GM18873 (cell line): ENCODE measurements at regions not wholly inside any gene's neighbourhood (a gene's known extent, or its start where the extent isn't known, plus 50 kb on each side); places are given as distances from the start of the nearest gene placed in this dataset.
"Not testable (repeated sequence)": the region's sequence is repeated elsewhere in the genome, so short reads cannot be mapped to it uniquely, and the experiment has no call there.

ENCODE experiments used
- ATAC-seq: cut with Tn5 transposase; IDR thresholded peaks from one replicate; pipeline ENCODE4 v1.9.1; 2021; ENCODE audit warnings: mild to moderate bottlenecking, moderate library complexity, moderate number of reproducible peaks; ENCODE audit not compliant: unreplicated experiment, low FRiP score

DNA sequence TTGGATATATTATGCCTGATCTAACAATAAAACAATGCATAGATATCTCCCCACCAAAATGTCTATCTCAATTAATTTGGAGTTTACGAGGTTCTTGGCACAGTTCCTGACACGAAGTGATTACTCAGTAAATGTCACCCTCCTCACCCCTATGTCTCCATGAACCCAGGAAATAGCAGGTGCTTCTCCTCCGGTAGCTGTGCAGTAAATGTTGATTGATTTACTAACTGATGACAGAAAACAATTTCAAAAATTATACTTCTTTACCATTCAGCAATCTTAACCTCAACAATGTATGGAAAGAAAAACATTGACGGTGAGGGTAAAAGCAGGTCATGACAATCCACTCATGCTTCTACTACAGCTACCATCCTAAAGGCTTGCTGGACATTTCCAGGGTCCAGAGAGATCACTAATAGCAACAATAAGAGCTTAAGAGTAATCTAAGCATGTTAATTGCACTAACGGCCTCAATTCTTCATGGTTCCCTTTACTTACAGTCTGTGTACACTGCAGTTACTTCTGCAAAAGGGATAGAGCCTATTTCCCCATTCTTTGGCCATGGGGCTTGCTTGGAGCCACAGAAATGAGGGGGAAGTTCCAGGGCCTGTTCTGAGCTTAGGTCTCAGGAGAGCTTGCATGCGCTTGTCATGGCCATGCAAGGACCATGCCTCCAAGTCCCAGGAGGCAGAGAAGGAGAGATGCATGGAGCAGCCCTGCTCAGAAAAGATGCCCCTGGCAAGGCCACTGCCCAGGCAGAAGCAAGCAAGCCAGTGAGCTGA lies 222.6 kb downstream of the ATP6V0E2 start:
- ATAC-seq = not testable (repeated sequence)

DNA sequence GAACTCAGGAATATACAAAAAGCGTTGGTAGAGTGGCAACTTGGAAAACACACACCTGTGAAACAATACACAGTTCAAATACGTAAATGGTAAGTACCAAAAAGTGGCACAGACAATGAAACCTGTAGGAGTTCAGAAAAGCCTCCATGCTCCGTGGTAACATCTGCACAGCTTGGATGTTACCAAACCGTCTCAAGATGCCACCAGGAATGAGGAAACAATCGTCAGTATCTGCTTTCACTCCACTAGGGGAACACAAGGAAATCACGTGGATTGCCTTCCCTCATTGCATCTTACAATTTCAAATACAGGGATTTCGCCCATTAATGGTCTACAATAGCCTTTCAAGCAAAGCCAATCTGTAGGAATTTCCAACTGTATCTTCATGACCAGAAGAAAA lies 224.6 kb upstream of the LRRC61 start:
- not testable (repeated sequence) for ATAC-seq

DNA sequence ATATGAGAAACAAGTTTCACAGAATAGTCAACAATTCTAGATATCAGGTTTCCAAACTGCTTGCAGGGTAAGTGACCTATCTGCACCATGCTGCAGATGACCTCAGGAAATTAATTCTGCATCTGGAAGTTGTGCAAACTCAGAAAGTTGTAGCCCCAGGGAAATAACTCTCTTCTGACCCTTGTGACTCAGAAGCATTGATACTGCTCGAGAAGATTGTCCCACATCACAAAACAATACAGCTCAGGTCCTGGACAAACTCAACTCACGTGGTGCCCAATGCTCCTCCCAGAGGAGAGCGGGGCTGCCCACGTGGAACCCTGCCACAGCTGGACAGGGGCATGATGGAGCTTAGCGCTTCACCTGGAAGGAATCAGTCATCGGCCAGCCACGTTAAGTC lies 221.9 kb upstream of the LRRC61 start:
- ATAC-seq = not testable (repeated sequence)

DNA sequence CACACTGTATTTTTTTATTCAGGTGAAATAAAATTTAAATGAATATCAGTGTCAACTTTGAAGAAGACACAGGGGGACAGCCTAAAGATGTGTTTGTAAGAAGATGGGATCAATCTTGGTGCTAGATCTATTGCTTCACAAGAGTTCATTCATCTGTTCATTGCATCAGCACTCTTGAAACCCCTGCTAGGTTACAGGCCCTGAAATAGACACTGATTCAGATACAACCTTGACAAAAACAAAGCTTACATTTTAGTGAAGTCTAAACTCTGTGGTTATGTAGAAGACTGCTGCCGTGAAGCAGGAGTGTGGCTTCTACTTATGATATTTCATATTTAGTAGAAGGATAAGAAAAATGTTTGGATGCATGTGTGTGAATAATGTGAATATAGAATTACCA lies 215.9 kb upstream of the LRRC61 start:
- ATAC-seq = not testable (repeated sequence)

DNA sequence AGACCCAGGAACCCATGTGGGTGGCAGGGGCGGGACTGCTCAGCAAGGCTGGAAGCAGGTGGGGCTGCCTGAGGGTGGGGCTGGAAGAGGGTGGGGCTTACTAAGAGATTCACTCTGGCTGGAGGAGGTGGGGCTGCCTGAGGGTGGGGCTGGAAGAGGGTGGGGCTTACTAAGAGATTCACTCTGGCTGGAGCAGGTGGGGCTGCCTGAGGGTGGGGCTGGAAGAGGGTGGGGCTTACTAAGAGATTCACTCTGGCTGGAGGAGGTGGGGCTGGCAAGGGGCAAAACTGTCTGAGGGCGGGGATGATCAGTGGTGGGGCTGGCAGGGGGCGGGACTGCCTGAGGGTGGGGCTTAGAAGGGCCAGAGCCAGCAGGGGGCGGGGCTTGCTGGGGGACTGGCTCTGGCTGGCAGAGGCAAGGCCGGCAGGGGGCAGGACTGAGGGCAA lies 212.8 kb upstream of the LRRC61 start:
- not testable (repeated sequence) for ATAC-seq

DNA sequence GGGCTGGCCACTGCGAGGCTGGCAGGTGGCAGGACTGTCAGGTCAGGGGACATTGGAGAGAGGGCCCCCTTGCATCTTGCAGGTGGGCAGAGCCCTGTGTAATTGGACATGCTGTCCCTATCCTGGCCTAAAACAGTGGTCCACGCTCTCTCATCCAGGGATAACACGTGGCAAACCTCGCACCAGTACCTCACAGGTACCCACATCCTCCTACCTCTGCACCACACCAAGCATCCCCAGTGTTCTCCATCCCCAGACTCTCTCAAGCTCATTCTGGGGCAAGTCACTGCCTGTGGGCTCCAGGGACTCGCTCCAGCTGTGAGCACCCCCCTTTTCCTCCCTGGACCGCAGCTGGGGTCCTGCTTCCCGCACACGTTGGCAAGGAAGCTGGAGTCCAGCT lies 212.3 kb upstream of the LRRC61 start:
- not testable (repeated sequence) for ATAC-seq

DNA sequence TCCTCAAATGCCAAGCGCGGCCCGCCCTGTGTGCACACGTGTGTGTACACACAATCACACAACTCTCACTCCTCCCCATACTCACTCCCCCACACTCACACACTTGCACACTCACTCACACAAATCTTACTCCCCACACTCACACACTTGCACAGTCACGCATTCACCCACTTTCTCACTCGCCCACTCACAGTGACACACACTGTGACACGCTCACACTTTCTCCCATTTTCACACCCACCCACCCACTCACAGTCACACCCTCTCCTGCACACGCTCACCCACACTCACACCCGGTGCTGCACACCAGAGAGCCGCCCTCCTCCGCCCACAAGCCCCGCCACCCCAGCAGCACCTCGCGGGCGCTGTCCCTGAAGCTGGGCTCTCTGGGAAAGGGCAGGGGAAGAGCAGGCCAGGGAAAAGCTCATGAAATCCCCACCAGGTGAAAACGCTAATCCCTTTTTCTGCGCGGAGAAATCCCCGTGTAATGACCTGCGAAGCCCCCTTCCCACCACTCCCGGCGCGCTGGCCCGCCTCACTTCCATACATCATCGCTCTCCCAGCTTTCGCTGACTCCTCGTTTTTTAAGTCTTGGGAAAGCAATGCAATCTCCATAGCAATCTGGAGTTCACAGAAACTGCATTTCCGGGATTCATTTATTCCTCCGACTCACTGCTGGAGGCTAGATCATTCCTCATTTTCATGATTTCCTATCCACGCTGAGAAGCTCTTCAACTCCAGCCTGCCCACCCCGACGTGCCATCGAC lies 211.6 kb upstream of the LRRC61 start:
- not testable (repeated sequence) for ATAC-seq

DNA sequence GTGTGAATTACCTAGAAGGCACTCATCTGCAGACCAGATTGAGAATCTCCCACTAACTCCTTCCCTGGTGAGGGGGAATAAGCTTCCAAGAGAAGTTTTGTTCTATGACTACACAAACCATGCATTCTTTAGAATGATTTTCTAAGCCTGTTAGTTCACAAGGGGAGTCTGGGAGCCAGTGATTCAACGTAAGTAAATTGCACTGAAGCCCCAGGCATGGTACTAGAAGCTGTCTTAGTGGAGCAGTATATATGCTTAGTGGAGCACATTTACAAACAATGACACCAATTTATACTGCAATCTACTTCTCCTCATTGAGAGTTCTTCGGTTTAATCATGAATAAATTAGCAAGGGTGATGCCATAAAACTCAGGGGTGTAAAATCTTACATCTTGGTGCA lies 209.9 kb upstream of the LRRC61 start:
- ATAC-seq = not testable (repeated sequence)

DNA sequence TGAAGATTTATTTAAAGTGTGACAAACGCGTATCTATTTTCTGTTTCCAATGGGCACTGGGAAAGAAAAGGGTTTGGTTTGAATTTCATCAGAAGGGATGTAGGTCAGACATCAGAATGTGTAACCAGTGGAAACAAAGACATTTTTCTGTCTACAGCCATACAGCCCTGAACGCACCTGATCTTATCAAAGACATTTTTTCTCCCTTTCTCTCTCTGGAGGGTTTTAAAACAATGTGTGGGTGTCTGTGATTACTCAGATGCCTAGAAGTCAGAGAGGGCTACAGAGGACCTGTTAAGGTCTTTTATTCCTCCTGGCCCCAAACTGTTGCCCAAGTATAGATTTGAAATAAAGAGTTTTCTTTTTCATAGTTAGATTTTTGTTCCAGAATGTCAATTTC lies 208.6 kb upstream of the LRRC61 start:
- not testable (repeated sequence) for ATAC-seq

DNA sequence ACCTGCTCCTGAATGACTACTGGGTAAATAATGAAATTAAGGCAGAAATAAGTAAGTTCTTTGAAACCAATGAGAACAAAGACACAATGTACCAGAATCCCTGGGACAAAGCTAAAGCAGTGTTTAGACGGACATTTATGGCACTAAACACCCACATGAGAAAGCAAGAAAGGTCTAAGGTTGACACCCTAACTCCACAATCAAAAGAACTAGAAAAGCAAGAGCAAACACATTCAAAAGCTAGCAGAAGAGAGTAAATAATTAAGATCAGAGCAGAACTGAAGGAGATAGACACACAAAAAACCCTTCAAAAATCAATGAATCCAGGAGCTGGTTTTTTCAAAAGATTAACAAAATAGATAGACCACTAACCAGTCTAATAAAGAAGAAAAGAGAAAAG lies 203.2 kb upstream of the LRRC61 start:
- ATAC-seq = not testable (repeated sequence)

DNA sequence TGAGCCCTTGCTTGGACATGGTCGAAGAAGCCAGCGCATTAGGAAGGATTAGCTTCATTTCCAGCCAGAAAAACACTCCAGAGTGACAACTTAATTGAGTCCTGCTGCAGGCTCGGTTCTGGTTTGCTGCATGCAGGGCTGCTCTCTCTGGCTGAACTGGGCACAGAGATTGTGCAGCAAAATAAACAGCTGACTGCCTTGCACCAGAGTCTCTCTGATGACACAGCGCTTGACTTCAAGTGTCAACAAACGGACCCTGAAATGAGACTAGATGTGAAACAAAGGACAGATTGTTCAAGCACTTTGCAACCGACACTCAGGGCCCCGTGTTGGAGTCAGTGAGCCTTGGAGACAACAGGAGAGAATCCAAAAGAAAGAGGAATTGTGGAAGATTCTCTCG lies 197.3 kb upstream of the LRRC61 start:
- not testable (repeated sequence) for ATAC-seq

DNA sequence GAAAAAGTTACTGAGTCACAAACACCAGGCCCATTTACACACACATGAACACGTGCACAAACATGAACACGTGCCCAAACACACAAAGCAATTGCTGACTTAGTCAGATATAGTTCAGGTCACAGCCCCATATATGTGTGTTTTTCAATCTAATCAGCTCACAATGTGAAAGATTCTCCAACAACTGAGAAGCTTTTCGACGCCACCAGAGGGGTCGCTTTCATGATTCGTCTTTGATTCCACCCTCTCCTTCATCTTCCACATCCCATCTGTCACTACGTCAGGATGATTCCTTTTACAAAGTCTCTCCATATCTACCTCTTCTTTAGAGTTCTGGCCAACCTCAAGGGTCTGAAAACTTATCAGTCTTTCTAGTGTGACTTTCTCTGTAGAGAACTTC lies 188.7 kb upstream of the LRRC61 start:
- ATAC-seq = not testable (repeated sequence)

DNA sequence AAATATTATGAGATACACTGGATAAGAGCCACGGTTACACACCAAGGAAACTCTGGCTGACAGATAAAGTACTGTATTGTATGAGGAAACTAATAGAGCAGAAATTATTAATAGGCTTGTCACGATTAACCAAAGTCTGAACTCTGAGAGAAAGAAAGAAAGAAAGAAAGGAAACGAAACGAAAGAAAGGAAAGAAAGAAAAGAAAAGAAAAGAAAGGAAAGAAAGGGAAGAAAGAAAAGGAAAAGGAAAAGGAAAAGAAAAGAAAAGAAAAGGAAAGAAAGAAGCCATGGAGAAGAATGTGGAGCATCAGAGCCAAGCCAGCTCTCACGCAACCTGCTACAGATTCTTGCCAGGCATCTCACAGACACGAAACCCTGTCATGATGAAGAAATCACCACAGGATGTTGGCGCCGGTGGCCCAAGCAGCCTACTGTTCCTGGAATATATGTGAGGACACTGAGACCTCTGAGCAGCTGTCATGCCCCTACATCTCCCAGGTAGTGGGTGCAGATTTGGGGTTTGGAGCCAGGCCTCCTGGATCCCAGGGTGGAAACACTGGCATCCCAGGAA lies 187.4 kb upstream of the LRRC61 start:
- ATAC-seq = not testable (repeated sequence)

DNA sequence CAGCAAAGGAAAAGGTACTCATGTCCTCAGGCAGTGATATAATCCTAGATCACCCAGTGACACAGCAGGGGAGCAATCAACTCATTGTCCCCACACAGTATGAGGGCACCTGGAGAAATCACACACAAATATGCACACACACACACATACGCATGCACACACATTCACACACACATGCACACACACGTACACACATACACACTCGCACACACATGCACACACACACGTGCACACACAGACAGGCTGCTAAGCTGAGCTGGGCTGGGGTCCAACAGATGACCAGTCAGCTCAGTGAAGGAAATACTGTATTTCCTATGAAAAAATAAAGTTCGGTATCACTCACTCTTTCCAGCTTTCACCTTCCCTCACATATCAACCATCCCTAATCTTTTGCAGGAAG lies 183.3 kb upstream of the LRRC61 start:
- ATAC-seq = not testable (repeated sequence)

DNA sequence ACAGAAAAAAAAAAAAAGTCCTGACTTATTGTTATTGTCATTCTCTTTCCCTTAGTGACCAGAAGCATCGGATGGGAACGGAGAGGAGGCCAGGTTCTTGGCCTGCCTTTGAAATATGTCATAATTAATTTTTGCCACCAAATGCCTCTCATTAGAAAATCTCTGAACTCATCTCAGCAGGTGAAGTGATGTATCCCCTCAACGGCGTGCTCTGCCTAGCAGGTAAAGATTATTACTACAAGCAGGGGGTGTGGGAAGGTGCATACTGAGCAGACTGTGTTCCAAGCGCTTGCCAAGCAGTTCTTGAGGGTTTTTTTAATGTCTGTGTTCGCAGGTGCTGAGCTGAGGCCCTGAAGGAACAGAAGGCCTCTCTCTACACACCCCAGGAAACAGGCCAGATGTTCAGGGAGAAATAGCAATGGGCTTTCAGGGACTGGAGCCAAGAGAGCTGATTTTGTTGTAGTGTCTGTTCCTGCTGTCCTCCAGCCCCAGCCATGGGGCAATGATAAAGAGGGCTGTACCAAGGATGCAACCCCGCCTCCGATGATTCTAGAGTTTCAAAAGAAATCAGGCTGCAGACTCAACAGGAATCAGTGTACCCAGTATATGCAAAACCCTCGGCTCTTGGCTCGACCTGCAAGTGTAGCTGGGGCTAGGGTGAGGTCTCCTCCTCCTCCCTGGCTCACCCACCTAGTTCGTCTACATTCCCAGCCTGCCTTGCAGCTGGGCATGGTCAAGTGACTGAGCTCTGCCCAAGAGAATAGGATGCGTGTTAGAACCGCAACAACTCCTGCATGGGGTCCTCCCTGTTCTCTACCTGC lies 181.4 kb upstream of the LRRC61 start:
- not testable (repeated sequence) for ATAC-seq

DNA sequence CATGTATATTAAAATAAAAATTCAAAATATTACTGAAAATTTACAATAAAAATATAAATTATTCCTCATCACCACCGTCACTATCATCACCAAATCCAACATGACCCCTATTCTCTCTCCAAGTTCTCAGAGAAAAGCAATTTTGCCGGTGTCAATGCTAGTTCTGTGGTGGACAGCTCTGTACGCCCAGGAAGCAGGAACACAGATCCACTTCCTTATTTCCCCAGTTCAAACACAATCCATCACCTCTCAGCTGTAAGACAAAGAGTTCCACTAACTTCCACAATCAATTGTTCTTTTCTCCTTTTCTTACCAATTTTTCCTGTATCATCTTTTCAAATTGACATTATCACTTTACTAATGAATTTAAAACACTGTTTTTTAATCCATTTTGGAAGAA lies 177.0 kb upstream of the LRRC61 start:
- ATAC-seq = not testable (repeated sequence)

DNA sequence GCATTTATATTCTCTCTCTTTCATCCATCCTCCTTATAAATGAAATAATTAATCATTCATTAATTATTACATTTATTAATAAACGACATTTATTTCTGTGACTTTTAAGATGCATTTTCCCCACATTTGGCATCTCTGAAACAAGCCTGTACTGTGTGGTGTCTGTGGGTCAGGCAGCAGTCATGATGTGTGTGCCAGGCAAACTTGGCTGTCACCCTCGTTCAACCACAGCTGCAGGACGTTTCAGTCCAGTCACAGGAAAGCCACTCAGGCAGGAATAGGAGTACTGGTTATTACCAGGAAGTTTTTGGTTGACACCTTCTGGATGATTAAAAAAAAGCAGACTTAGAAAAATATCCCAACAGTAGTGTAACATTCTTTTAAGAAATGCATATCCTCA lies 175.6 kb upstream of the LRRC61 start:
- ATAC-seq = not testable (repeated sequence)

DNA sequence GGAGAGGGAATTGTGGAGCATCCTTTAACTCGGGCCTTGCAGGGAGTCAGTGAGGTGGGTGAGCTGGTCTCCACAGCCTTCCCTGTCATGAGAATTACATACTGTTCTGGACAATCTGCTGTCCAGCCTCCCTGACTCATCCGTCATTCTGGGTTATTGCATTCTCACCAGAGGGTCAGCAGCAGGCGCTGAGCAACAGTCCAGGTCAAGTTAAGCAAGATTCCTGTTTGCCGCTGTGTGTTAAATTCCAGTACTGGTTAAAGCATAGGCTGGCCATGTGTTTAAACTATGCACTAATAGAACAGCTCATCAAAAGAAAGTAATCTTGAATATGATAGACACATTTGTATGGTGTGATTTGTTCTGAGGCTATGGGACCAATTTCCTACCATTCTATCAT lies 167.1 kb upstream of the LRRC61 start:
- ATAC-seq = not testable (repeated sequence)

DNA sequence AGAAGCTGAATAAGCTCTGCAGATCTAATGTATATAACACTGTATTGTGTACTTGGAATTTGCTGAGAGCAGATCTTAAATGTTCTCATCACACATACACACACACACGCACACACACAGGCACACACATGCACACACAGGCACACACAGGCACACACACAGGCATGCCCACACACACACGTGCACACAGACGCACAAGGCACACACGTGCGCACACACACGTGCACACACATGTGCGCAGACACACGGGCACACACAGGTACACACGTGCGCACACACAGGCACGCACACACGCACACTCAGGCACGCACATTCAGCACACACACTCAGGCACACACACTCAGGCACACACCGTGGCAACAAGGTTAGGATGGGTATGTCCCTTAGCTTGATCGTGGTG lies 164.5 kb upstream of the LRRC61 start:
- not testable (repeated sequence) for ATAC-seq

DNA sequence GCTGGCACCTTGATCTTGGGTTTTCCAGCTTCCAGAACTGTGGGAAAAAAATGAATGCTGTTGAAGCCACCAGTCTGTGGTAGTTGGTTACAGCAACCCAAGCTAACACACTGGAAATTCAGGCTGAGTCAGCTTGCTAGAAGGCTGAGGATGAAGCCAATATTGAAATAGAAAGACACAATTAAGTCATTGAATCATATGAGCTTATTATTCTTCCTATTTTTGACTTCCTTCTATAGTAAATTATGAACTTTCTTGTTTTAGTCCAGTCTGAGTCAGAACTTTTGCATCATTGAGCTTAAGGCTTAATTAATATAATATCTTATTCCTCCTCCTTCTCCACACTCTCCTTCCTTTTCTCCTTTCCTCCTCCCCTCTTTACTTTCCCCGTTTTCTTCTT lies 153.6 kb upstream of the LRRC61 start:
- ATAC-seq = not testable (repeated sequence)
